PC-3 (cell line): ENCODE measurements at regions not wholly inside any gene's neighbourhood (a gene's known extent, or its start where the extent isn't known, plus 50 kb on each side); places are given as distances from the start of the nearest gene placed in this dataset.

ENCODE experiments used
- EZH2 ChIP-seq: fragments of 300-600 bp; sonication (generic); IDR thresholded peaks from one replicate; pipeline ENCODE4 v1.6.1; 2017; ENCODE audit warnings: antibody characterized with exemption, mild to moderate bottlenecking, low read length; ENCODE audit not compliant: unreplicated experiment
- EZH2phosphoT487 ChIP-seq: fragments of 300-600 bp; sonication (generic); IDR thresholded peaks from 2 replicates; pipeline ENCODE4 v1.6.1; 2018; ENCODE audit warnings: mild to moderate bottlenecking, antibody characterized with exemption, low read length, borderline replicate concordance
- TF ChIP-seq, protein P1 (sequence below): fragments of 300-600 bp; sonication (generic); conservative IDR thresholded peaks from 2 replicates; pipeline ENCODE4 v1.5.1; 2017; ENCODE audit warnings: antibody characterized with exemption, low read depth, mild to moderate bottlenecking, low read length

GRCh38 chr5:20434786-20435185 lies 446.8 kb upstream of the CDH18 start:
- TF ChIP-seq, protein P1, sequence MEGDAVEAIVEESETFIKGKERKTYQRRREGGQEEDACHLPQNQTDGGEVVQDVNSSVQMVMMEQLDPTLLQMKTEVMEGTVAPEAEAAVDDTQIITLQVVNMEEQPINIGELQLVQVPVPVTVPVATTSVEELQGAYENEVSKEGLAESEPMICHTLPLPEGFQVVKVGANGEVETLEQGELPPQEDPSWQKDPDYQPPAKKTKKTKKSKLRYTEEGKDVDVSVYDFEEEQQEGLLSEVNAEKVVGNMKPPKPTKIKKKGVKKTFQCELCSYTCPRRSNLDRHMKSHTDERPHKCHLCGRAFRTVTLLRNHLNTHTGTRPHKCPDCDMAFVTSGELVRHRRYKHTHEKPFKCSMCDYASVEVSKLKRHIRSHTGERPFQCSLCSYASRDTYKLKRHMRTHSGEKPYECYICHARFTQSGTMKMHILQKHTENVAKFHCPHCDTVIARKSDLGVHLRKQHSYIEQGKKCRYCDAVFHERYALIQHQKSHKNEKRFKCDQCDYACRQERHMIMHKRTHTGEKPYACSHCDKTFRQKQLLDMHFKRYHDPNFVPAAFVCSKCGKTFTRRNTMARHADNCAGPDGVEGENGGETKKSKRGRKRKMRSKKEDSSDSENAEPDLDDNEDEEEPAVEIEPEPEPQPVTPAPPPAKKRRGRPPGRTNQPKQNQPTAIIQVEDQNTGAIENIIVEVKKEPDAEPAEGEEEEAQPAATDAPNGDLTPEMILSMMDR, result no peak
- TF ChIP-seq EZH2phosphoT487 (no peak), EZH2 (no peak)
